ENCODE measurements at regions not wholly inside any gene's neighbourhood (a gene's known extent, or its start where the extent isn't known, plus 50 kb on each side); places are given as distances from the start of the nearest gene placed in this dataset.

DNA sequence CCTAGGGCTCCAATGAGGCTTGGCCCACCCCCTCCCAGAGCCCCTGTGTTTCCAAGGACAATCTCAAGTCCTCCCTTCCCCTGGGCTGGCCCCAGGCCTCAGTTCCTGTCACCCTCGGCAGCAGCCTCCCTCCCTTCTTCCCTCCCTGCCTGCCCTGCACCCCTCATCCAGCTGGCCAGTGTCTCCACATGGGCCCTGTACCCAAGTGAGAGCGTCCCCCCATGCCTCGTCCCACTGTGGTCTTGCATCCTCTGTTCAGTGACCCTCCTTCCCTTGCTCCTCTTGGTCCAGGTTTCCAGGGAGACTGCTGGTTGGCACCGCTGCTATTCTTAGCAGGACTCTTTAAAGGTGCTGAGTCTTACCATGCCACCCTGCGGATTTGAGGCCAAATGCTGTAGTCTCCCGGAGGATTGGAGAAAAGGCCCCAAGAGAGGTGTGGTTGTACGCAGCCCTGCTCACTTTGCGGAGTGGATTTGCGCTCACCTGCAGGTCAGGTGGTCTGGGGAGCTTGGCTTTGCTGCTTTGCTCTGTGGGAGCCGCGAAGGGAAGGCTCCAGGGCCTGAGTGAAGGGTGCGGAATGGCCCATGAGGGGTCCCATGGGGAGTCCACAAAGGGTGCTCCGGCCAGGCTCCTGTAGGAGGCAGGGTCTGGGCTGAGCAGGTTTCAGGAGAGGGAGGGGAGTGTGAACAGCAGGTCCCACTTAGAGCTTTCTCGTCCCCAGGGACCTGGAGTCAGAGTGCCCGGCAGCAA lies 519.2 kb downstream of the TCERG1L start:
- no peak overlapping the region for H2BK120ac ChIP-seq (ENCODE audit: low read depth, low read length)
- no peak overlapping the region for H4K91ac ChIP-seq (ENCODE audit: low read length)
- H3K9ac ChIP-seq (ENCODE audit: low read length) = no peak overlapping the region
- DNase-seq = no peak
- no peaks in the 10 kb centered on the region for H3K4me1 ChIP-seq (ENCODE audit: control insufficient read depth, insufficient read depth, low read depth, low read length)
- no peak overlapping the region for H3K4me3 ChIP-seq (ENCODE audit: insufficient read depth in 1 of 2, low read depth in 1 of 2, low read length in 2 of 2)
- H3K9me3 ChIP-seq (ENCODE audit: control insufficient read depth, low read length) = no peaks in the 10 kb centered on the region
- H3K27ac ChIP-seq (ENCODE audit: low read length, poor library complexity, severe bottlenecking) = no peak overlapping the region
- H4K8ac ChIP-seq (ENCODE audit: low read length) = no peak overlapping the region
- no peak overlapping the region for H2BK12ac ChIP-seq (ENCODE audit: low read length in 2 of 2)
- no peak overlapping the region for H2BK5ac ChIP-seq (ENCODE audit: low read depth, low read length, poor library complexity, severe bottlenecking)
- H3K27me3 ChIP-seq (ENCODE audit: control insufficient read depth in 1 of 2, insufficient read depth in 1 of 2, low read length in 2 of 2) = no peaks in the 10 kb centered on the region
- WGBS = 87% methylated on average over 15 of the region's 15 CpGs
- H2AFZ ChIP-seq (ENCODE audit: low read depth, low read length) = no peak overlapping the region
- no peak overlapping the region for H3K14ac ChIP-seq (ENCODE audit: low read length in 2 of 2)
- H3K79me1 ChIP-seq (replicated peaks; ENCODE audit: low read length, poor library complexity, severe bottlenecking) = no peaks in the 10 kb centered on the region
- no peak overlapping the region for H3K18ac ChIP-seq (ENCODE audit: low read depth in 1 of 2, low read length in 2 of 2)
- no peak overlapping the region for H3K23ac ChIP-seq (ENCODE audit: low read length in 2 of 2)
- no peak overlapping the region for H3K4ac ChIP-seq (ENCODE audit: low read depth in 1 of 2, low read length in 2 of 2)
- H2BK15ac ChIP-seq (ENCODE audit: low read depth, poor library complexity, severe bottlenecking) = no peak overlapping the region
- H3K4me2 ChIP-seq (ENCODE audit: low read length, poor library complexity, severe bottlenecking) = no peak overlapping the region
- H2AK5ac ChIP-seq (ENCODE audit: low read length, severe bottlenecking) = no peak overlapping the region
- H3K36me3 ChIP-seq (ENCODE audit: control insufficient read depth in 1 of 2, insufficient read depth in 2 of 2, low read depth in 1 of 2, low read length in 2 of 2) = no peaks in the 10 kb centered on the region

DNA sequence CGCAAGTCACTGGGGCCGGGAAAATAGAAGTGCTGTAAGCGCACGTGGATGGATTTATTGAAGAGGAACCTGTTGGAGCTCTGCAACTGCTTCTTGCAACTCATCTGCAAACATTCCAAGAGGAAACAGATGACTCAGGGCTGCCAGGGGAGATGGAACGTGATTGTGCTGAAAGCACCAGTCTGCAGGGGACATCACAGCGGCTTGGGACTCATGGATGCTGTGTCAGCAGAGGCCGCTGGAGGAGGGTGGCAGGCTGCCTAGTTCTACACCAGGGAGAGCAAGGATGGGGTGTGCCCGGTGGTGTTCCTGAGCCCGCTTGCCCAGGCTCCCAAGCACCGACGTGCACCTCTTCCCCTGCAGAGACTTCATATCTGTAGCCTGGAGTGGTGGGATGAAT lies 515.7 kb downstream of the TCERG1L start:
- no peak overlapping the region for H3K4ac ChIP-seq (ENCODE audit: low read depth in 1 of 2, low read length in 2 of 2)

DNA sequence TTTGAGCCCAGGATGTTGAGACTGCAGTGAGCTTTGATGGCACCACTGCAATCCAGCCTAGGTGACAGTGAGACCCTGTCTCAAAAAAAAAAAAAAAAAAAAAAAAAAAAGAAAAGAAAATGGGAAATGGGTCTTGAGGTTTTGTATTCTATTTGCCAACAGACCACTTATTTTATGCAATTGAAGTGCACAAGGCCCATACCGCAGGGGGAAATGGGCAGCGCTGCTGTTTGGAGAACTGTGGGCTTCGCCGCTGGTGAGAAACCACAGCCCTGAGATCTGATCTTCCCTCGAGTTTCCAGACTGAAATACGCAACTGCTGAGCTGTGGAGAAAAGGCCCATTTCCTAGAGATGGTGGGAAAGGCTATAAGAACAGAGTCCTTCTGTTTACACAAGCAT lies 512.0 kb downstream of the TCERG1L start:
- WGBS = 89% methylated on average over 6 of the region's 6 CpGs
- H3K36me3 ChIP-seq (ENCODE audit: control insufficient read depth in 1 of 2, insufficient read depth in 2 of 2, low read depth in 1 of 2, low read length in 2 of 2) = no peaks in the 10 kb centered on the region

More for the DNA sequence above, 515.7 kb downstream of the TCERG1L start:
- H2BK5ac ChIP-seq (ENCODE audit: low read depth, low read length, poor library complexity, severe bottlenecking) = no peak overlapping the region
- H2BK15ac ChIP-seq (ENCODE audit: low read depth, poor library complexity, severe bottlenecking) = no peak overlapping the region
- no peak overlapping the region for H3K27ac ChIP-seq (ENCODE audit: low read length, poor library complexity, severe bottlenecking)
- H3K27me3 ChIP-seq (ENCODE audit: control insufficient read depth in 1 of 2, insufficient read depth in 1 of 2, low read length in 2 of 2) = no peaks in the 10 kb centered on the region
- no peak overlapping the region for H2AFZ ChIP-seq (ENCODE audit: low read depth, low read length)
- H2AK5ac ChIP-seq (ENCODE audit: low read length, severe bottlenecking) = no peak overlapping the region
- no peaks in the 10 kb centered on the region for H3K4me1 ChIP-seq (ENCODE audit: control insufficient read depth, insufficient read depth, low read depth, low read length)
- H4K8ac ChIP-seq (ENCODE audit: low read length) = no peak overlapping the region
- H3K9me3 ChIP-seq (ENCODE audit: control insufficient read depth, low read length) = no peaks in the 10 kb centered on the region
- 84% methylated on average over 11 of the region's 11 CpGs for WGBS
- H3K4me3 ChIP-seq (ENCODE audit: insufficient read depth in 1 of 2, low read depth in 1 of 2, low read length in 2 of 2) = no peak overlapping the region
- H3K36me3 ChIP-seq (ENCODE audit: control insufficient read depth in 1 of 2, insufficient read depth in 2 of 2, low read depth in 1 of 2, low read length in 2 of 2) = no peaks in the 10 kb centered on the region
- H4K91ac ChIP-seq (ENCODE audit: low read length) = no peak overlapping the region
- no peak overlapping the region for H3K23ac ChIP-seq (ENCODE audit: low read length in 2 of 2)
- H3K9ac ChIP-seq (ENCODE audit: low read length) = no peak overlapping the region
- no peak overlapping the region for H3K4me2 ChIP-seq (ENCODE audit: low read length, poor library complexity, severe bottlenecking)
- no peak overlapping the region for H3K14ac ChIP-seq (ENCODE audit: low read length in 2 of 2)
- H2BK12ac ChIP-seq (ENCODE audit: low read length in 2 of 2) = no peak overlapping the region
- no peak overlapping the region for H2BK120ac ChIP-seq (ENCODE audit: low read depth, low read length)
- no peaks in the 10 kb centered on the region for H3K79me1 ChIP-seq (replicated peaks; ENCODE audit: low read length, poor library complexity, severe bottlenecking)
- H3K18ac ChIP-seq (ENCODE audit: low read depth in 1 of 2, low read length in 2 of 2) = no peak overlapping the region
- DNase-seq = no peak

DNA sequence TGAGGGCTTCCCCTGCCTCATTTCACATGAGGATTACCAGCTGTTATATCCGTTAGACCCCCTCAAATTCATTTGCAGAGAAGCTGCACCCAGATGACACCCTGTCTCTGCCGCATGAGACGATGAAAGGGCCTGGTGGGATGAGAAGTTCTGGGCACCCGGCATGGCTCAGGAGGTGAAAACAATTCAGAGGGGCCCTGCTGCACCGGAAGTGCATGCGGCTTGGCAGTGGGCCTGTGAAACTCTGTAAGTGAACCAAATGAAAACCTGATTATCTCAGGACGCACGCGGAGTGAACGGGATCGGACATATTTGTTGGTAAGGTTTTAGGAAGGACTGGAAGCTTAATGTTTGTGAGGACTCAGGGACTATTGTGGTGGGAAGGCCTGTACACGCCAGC lies 511.2 kb downstream of the TCERG1L start:
- H3K27ac ChIP-seq (ENCODE audit: low read length, poor library complexity, severe bottlenecking) = no peak overlapping the region
- no peaks in the 10 kb centered on the region for H3K4me1 ChIP-seq (ENCODE audit: control insufficient read depth, insufficient read depth, low read depth, low read length)
- H3K14ac ChIP-seq (ENCODE audit: low read length in 2 of 2) = no peak overlapping the region
- H3K4me3 ChIP-seq (ENCODE audit: insufficient read depth in 1 of 2, low read depth in 1 of 2, low read length in 2 of 2) = no peak overlapping the region
- no peak overlapping the region for H2BK15ac ChIP-seq (ENCODE audit: low read depth, poor library complexity, severe bottlenecking)
- H3K23ac ChIP-seq (ENCODE audit: low read length in 2 of 2) = no peak overlapping the region
- no peaks in the 10 kb centered on the region for H3K79me1 ChIP-seq (replicated peaks; ENCODE audit: low read length, poor library complexity, severe bottlenecking)
- no peak overlapping the region for H2AFZ ChIP-seq (ENCODE audit: low read depth, low read length)
- H2BK12ac ChIP-seq (ENCODE audit: low read length in 2 of 2) = no peak overlapping the region
- H2AK5ac ChIP-seq (ENCODE audit: low read length, severe bottlenecking) = no peak overlapping the region
- peaks cover 5% of the 10 kb centered on the region for H3K9me3 ChIP-seq (ENCODE audit: control insufficient read depth, low read length)
- no peak overlapping the region for H3K18ac ChIP-seq (ENCODE audit: low read depth in 1 of 2, low read length in 2 of 2)
- no peak overlapping the region for H4K91ac ChIP-seq (ENCODE audit: low read length)
- no peak overlapping the region for H3K4ac ChIP-seq (ENCODE audit: low read depth in 1 of 2, low read length in 2 of 2)
- 85% methylated on average over 11 of the region's 12 CpGs for WGBS
- no peak overlapping the region for H3K4me2 ChIP-seq (ENCODE audit: low read length, poor library complexity, severe bottlenecking)
- no peaks in the 10 kb centered on the region for H3K36me3 ChIP-seq (ENCODE audit: control insufficient read depth in 1 of 2, insufficient read depth in 2 of 2, low read depth in 1 of 2, low read length in 2 of 2)
- H2BK120ac ChIP-seq (ENCODE audit: low read depth, low read length) = no peak overlapping the region
- DNase-seq = no peak
- no peak overlapping the region for H4K8ac ChIP-seq (ENCODE audit: low read length)
- H3K9ac ChIP-seq (ENCODE audit: low read length) = no peak overlapping the region
- no peaks in the 10 kb centered on the region for H3K27me3 ChIP-seq (ENCODE audit: control insufficient read depth in 1 of 2, insufficient read depth in 1 of 2, low read length in 2 of 2)
- no peak overlapping the region for H2BK5ac ChIP-seq (ENCODE audit: low read depth, low read length, poor library complexity, severe bottlenecking)

More for the DNA sequence above, 512.0 kb downstream of the TCERG1L start:
- Histone ChIP-seq H3K9me3 (ENCODE audit: control insufficient read depth, low read length) (peaks cover 5% of the 10 kb centered on the region), H3K23ac (ENCODE audit: low read length in 2 of 2) (no peak overlapping the region), H3K79me1 (replicated peaks; ENCODE audit: low read length, poor library complexity, severe bottlenecking) (no peaks in the 10 kb centered on the region), H3K4me3 (ENCODE audit: insufficient read depth in 1 of 2, low read depth in 1 of 2, low read length in 2 of 2) (no peak overlapping the region), H3K27me3 (ENCODE audit: control insufficient read depth in 1 of 2, insufficient read depth in 1 of 2, low read length in 2 of 2) (no peaks in the 10 kb centered on the region), H3K4me1 (ENCODE audit: control insufficient read depth, insufficient read depth, low read depth, low read length) (no peaks in the 10 kb centered on the region), H4K8ac (ENCODE audit: low read length) (no peak overlapping the region), H3K4ac (ENCODE audit: low read depth in 1 of 2, low read length in 2 of 2) (no peak overlapping the region), H3K9ac (ENCODE audit: low read length) (no peak overlapping the region), H2AFZ (ENCODE audit: low read depth, low read length) (no peak overlapping the region), H2AK5ac (ENCODE audit: low read length, severe bottlenecking) (no peak overlapping the region), H3K14ac (ENCODE audit: low read length in 2 of 2) (no peak overlapping the region), H2BK12ac (ENCODE audit: low read length in 2 of 2) (no peak overlapping the region), H2BK5ac (ENCODE audit: low read depth, low read length, poor library complexity, severe bottlenecking) (no peak overlapping the region), H3K18ac (ENCODE audit: low read depth in 1 of 2, low read length in 2 of 2) (no peak overlapping the region), H2BK15ac (ENCODE audit: low read depth, poor library complexity, severe bottlenecking) (no peak overlapping the region), H4K91ac (ENCODE audit: low read length) (no peak overlapping the region), H2BK120ac (ENCODE audit: low read depth, low read length) (no peak overlapping the region), H3K4me2 (ENCODE audit: low read length, poor library complexity, severe bottlenecking) (no peak overlapping the region), H3K27ac (ENCODE audit: low read length, poor library complexity, severe bottlenecking) (no peak overlapping the region)
- DNase-seq = no peak
